SK-N-SH (cell line): ENCODE measurements at regions not wholly inside any gene's neighbourhood (a gene's known extent, or its start where the extent isn't known, plus 50 kb on each side); places are given as distances from the start of the nearest gene placed in this dataset.

ENCODE experiments used
- CTCF ChIA-PET: fragments of 300-600, 350-600 bp; formaldehyde crosslinking; extraction: SDS; loops from one replicate; lab custom pipeline; 2021; lab: Yijun Ruan, JAX
- POLR2A ChIA-PET: fragments of 350-600 bp; sonication (Branson Sonifier 250); formaldehyde crosslinking; extraction: SDS; loops from one replicate; lab custom pipeline; 2020; ENCODE audit warnings: antibody characterized with exemption, inconsistent platforms; lab: Yijun Ruan, JAX
- DNase-seq: peaks from one replicate; pipeline ENCODE4 v3.0.0; 2012
- H2AFZ ChIP-seq: fragments of 200-600 bp; sonication (generic); 2 replicates; pipeline ENCODE4 v1.8.1; 2016; ENCODE audit warnings: antibody characterized with exemption, mild to moderate bottlenecking, low read depth
- H3F3A ChIP-seq: fragments of 200-600 bp; sonication (generic); replicated peaks from 2 replicates; pipeline ENCODE3; 2016; ENCODE audit warnings: antibody characterized with exemption, mild to moderate bottlenecking; ENCODE audit not compliant: insufficient read depth
- H3K27ac ChIP-seq, 2 experiments: fragments of 200-500 bp in 1 of 2; fragments of 200-600 bp in 1 of 2; sonication (Bioruptor generic) in 1 of 2; sonication (generic), shearing (Covaris generic) in 1 of 2; 2 replicates each; pipeline versions ENCODE4 v1.5.1 to v1.6.1; 2014 to 2016; ENCODE audit warnings: low read depth in 2 of 2, inconsistent platforms in 1 of 2, low read length in 1 of 2, mild to moderate bottlenecking in 1 of 2, mixed read lengths in 1 of 2
- H3K27me3 ChIP-seq: fragments of 200-600 bp; sonication (generic), shearing (Covaris generic); 2 replicates; pipeline ENCODE4 v1.6.1; 2016; ENCODE audit warnings: mixed run types; ENCODE audit not compliant: insufficient read depth
- H3K36me3 ChIP-seq, 2 experiments: fragments of 200-500 bp in 1 of 2; fragments of 200-600 bp in 1 of 2; sonication (Bioruptor generic) in 1 of 2; sonication (generic) in 1 of 2; replicated peaks in 1 of 2; 2 replicates each; pipeline versions ENCODE3 to v1.5.1; 2014 to 2016; ENCODE audit warnings: low read length in 1 of 2, mild to moderate bottlenecking in 1 of 2; ENCODE audit not compliant: insufficient read depth in 2 of 2, control insufficient read depth in 1 of 2
- H3K4me1 ChIP-seq, 2 experiments: fragments of 200-500 bp in 1 of 2; fragments of 200-600 bp in 1 of 2; sonication (Bioruptor generic) in 1 of 2; sonication (generic), shearing (Covaris generic) in 1 of 2; 2 replicates each; pipeline versions ENCODE4 v1.5.1 to v1.6.1; 2014 to 2016; ENCODE audit warnings: low read depth in 1 of 2, low read length in 1 of 2, mixed run types in 1 of 2; ENCODE audit not compliant: insufficient read depth in 2 of 2, control insufficient read depth in 1 of 2
- H3K4me2 ChIP-seq: fragments of 200-600 bp; sonication (generic), shearing (Covaris generic); 2 replicates; pipeline ENCODE4 v1.6.1; 2017; ENCODE audit warnings: mixed run types
- H3K4me3 ChIP-seq, 2 experiments: fragments of 200-500 bp in 1 of 2; fragments of 200-600 bp in 1 of 2; sonication (Bioruptor generic) in 1 of 2; sonication (generic), shearing (Covaris generic) in 1 of 2; 2 replicates each; pipeline versions ENCODE4 v1.5.1 to v1.8.1; 2014 to 2016; ENCODE audit warnings: low read depth in 2 of 2, inconsistent platforms in 1 of 2, low read length in 1 of 2, mild to moderate bottlenecking in 1 of 2, mixed read lengths in 1 of 2, moderate library complexity in 1 of 2
- H3K79me2 ChIP-seq: fragments of 200-600 bp; sonication (generic); 2 replicates; pipeline ENCODE4 v1.8.1; 2017; ENCODE audit warnings: mild to moderate bottlenecking; ENCODE audit not compliant: insufficient read depth
- H3K9ac ChIP-seq: fragments of 200-600 bp; sonication (generic); 2 replicates; pipeline ENCODE4 v1.6.1; 2017; ENCODE audit warnings: mixed run types
- H3K9me2 ChIP-seq: fragments of 200-600 bp; sonication (generic); 2 replicates; pipeline ENCODE4 v1.6.1; 2017; ENCODE audit warnings: mixed run types
- H3K9me3 ChIP-seq: fragments of 200-600 bp; sonication (generic); 2 replicates; pipeline ENCODE4 v1.6.1; 2017; ENCODE audit warnings: mixed run types, mild to moderate bottlenecking, moderate library complexity
- H4K20me1 ChIP-seq: fragments of 200-600 bp; sonication (generic); 2 replicates; pipeline ENCODE4 v1.6.1; 2017; ENCODE audit warnings: mild to moderate bottlenecking, mixed run types; ENCODE audit not compliant: insufficient read depth
- CHD2 ChIP-seq: fragments of 150-350 bp; IDR thresholded peaks from 2 replicates; pipeline ENCODE4 v1.6.1; 2018; ENCODE audit warnings: low read length; ENCODE audit not compliant: partially characterized antibody
- EP300 ChIP-seq, 2 experiments: IDR thresholded peaks; 2 replicates each; pipeline versions ENCODE4 v1.4.0 to v1.6.1; 2012; ENCODE audit warnings: borderline replicate concordance in 1 of 2, low read depth in 1 of 2, low read length in 1 of 2
- FOXJ3 ChIP-seq: sonication (generic); formaldehyde crosslinking; IDR thresholded peaks from 2 replicates; pipeline ENCODE4 v1.5.1; 2020; ENCODE audit warnings: mild to moderate bottlenecking, missing genetic modification reagents
- GATA2 ChIP-seq: sonication (generic); formaldehyde crosslinking; IDR thresholded peaks from 2 replicates; pipeline ENCODE4 v1.5.0; 2020; ENCODE audit warnings: mild to moderate bottlenecking, missing genetic modification reagents
- IRF3 ChIP-seq: fragments of 150-350 bp; IDR thresholded peaks from 2 replicates; pipeline ENCODE4 v1.6.1; 2016; ENCODE audit warnings: mild to moderate bottlenecking, low read depth, low read length
- MXI1 ChIP-seq: IDR thresholded peaks from 2 replicates; pipeline ENCODE4 v1.6.1; 2012; ENCODE audit warnings: mild to moderate bottlenecking, low read depth, low read length, improper control_type of control experiment
- RAD21 ChIP-seq: IDR thresholded peaks from 2 replicates; pipeline ENCODE4 v1.6.1; 2012; ENCODE audit warnings: mild to moderate bottlenecking, low read length
- RCOR1 ChIP-seq: fragments of 150-350 bp; IDR thresholded peaks from 2 replicates; pipeline ENCODE4 v1.6.1; 2017; ENCODE audit warnings: antibody characterized with exemption, low read length
- SMC3 ChIP-seq: IDR thresholded peaks from 2 replicates; pipeline ENCODE4 v1.6.1; 2012; ENCODE audit warnings: low read depth, low read length, improper control_type of control experiment
- YY1 ChIP-seq: IDR thresholded peaks from 2 replicates; pipeline ENCODE4 v1.4.0; 2012; ENCODE audit warnings: low read depth, mild to moderate bottlenecking
- WGBS: methylation state at CpG from one replicate; pipeline ENCODE4 v1.1.6; 2017; ENCODE audit warnings: low lambda C conversion rate; 5-methylcytosine and 5-hydroxymethylcytosine counted together
- TF ChIP-seq, protein P1 (sequence below): fragments of 200-600 bp; sonication (generic); IDR thresholded peaks from 2 replicates; pipeline ENCODE4 v1.6.1; 2017; ENCODE audit warnings: antibody characterized with exemption, mild to moderate bottlenecking, moderate library complexity
- TF ChIP-seq, protein P2 (sequence below): IDR thresholded peaks from 2 replicates; pipeline ENCODE4 v1.4.0; 2012; ENCODE audit warnings: low read depth, borderline replicate concordance

- no peaks in the 10 kb centered on the region for H4K20me1 ChIP-seq
- POLR2A ChIA-PET: no interaction called here
- peak overlapping the region in 1 of 2 experiments; percentile 1; a peak in 1 of 4 replicates for H3K27ac ChIP-seq
- peaks cover 0 to 54% of the 10 kb centered on the region in 2 experiments; a peak in 1 of 4 replicates for H3K4me1 ChIP-seq
- no peaks in the 10 kb centered on the region for H3K36me3 ChIP-seq
- no peaks in the 10 kb centered on the region for H3K9me3 ChIP-seq
- WGBS: 77% methylated on average over 21 of the region's 21 CpGs
- no peak for DNase-seq
- H3K9me2 ChIP-seq: no peaks in the 10 kb centered on the region
- CTCF ChIA-PET: interaction anchor here (1.2 to 3.2 kb wide), 4 partner anchors 8 to 315 kb away, joined by 4 to 12 read pairs (median 5); no protein-coding TSS in a partner anchor
- no peak overlapping the region for H3K9ac ChIP-seq
- H3K4me2 ChIP-seq: no peak overlapping the region
- no peak overlapping the region for H2AFZ ChIP-seq
- no peaks in the 10 kb centered on the region for H3F3A ChIP-seq
- TF ChIP-seq YY1: no peak
- TF ChIP-seq, protein P1, sequence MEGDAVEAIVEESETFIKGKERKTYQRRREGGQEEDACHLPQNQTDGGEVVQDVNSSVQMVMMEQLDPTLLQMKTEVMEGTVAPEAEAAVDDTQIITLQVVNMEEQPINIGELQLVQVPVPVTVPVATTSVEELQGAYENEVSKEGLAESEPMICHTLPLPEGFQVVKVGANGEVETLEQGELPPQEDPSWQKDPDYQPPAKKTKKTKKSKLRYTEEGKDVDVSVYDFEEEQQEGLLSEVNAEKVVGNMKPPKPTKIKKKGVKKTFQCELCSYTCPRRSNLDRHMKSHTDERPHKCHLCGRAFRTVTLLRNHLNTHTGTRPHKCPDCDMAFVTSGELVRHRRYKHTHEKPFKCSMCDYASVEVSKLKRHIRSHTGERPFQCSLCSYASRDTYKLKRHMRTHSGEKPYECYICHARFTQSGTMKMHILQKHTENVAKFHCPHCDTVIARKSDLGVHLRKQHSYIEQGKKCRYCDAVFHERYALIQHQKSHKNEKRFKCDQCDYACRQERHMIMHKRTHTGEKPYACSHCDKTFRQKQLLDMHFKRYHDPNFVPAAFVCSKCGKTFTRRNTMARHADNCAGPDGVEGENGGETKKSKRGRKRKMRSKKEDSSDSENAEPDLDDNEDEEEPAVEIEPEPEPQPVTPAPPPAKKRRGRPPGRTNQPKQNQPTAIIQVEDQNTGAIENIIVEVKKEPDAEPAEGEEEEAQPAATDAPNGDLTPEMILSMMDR: no peak
- TF ChIP-seq, protein P2, sequence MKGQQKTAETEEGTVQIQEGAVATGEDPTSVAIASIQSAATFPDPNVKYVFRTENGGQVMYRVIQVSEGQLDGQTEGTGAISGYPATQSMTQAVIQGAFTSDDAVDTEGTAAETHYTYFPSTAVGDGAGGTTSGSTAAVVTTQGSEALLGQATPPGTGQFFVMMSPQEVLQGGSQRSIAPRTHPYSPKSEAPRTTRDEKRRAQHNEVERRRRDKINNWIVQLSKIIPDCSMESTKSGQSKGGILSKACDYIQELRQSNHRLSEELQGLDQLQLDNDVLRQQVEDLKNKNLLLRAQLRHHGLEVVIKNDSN: no peak
- no peak overlapping the region for H3K4me3 ChIP-seq
- peaks cover 48% of the 10 kb centered on the region for H3K27me3 ChIP-seq
- no peaks in the 10 kb centered on the region for H3K79me2 ChIP-seq
Measured at GRCh38 chr17:77698903-77699623, 259.4 kb upstream of the TNRC6C start.

GRCh38 chr17:77700165-77700881, 258.2 kb upstream of the TNRC6C start:
- H3K4me1 ChIP-seq: peaks cover 0 to 54% of the 10 kb centered on the region in 2 experiments; a peak in 1 of 4 replicates
- CTCF ChIA-PET: interaction anchor here (0.8 to 3.2 kb wide), 7 partner anchors 9 to 314 kb away, joined by 3 to 12 read pairs (median 5); no protein-coding TSS in a partner anchor
- H2AFZ ChIP-seq: no peak overlapping the region
- POLR2A ChIA-PET: no interaction called here
- TF ChIP-seq FOXJ3 (CRISPR knock-in tag) (peak; percentile 74), SMC3 (no peak; the same call in 1 of the 2 replicates), CHD2 (peak; percentile 67), IRF3 (no peak), RAD21 (peak; percentile 50), GATA2 (peak; percentile 96), RCOR1 (peak; percentile 92), EP300 (IDR thresholded peaks at IDR 0.05; ENCODE audit: borderline replicate concordance in 1 of 2, low read depth in 1 of 2, low read length in 1 of 2) (peak in 1 of 2 experiments; percentile 86; a peak in 2 of 4 replicates), MXI1 (peak; percentile 95)
- H3K27me3 ChIP-seq: peaks cover 37% of the 10 kb centered on the region
- no peaks in the 10 kb centered on the region for H3F3A ChIP-seq
- H3K9me2 ChIP-seq: no peaks in the 10 kb centered on the region
- DNase-seq: peak; percentile 89
- H3K27ac ChIP-seq: peak overlapping the region in 1 of 2 experiments; percentile 84; a peak in 2 of 4 replicates
- no peaks in the 10 kb centered on the region for H4K20me1 ChIP-seq
- no peak overlapping the region for H3K4me2 ChIP-seq
- no peak overlapping the region for H3K4me3 ChIP-seq
- no peak overlapping the region for H3K9ac ChIP-seq
- H3K9me3 ChIP-seq: 0 out of 2 replicates have a peak, but pooled peaks cover 3% of the 10 kb centered on the region
- 25% methylated on average over 10 of the region's 13 CpGs for WGBS
- H3K36me3 ChIP-seq: no peaks in the 10 kb centered on the region
- H3K79me2 ChIP-seq: no peaks in the 10 kb centered on the region
